ENCODE measurements at regions not wholly inside any gene's neighbourhood (a gene's known extent, or its start where the extent isn't known, plus 50 kb on each side); places are given as distances from the start of the nearest gene placed in this dataset.

GRCh38 chr2:48229063-48229462, 85.4 kb upstream of the FOXN2 start:
- TF ChIP-seq POLR2A (IDR thresholded peaks at IDR 0.05), result no peak
- TF ChIP-seq, protein P1, sequence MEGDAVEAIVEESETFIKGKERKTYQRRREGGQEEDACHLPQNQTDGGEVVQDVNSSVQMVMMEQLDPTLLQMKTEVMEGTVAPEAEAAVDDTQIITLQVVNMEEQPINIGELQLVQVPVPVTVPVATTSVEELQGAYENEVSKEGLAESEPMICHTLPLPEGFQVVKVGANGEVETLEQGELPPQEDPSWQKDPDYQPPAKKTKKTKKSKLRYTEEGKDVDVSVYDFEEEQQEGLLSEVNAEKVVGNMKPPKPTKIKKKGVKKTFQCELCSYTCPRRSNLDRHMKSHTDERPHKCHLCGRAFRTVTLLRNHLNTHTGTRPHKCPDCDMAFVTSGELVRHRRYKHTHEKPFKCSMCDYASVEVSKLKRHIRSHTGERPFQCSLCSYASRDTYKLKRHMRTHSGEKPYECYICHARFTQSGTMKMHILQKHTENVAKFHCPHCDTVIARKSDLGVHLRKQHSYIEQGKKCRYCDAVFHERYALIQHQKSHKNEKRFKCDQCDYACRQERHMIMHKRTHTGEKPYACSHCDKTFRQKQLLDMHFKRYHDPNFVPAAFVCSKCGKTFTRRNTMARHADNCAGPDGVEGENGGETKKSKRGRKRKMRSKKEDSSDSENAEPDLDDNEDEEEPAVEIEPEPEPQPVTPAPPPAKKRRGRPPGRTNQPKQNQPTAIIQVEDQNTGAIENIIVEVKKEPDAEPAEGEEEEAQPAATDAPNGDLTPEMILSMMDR (IDR thresholded peaks at IDR 0.05), result no peak

Data from right lobe of liver (tissue), 4 donors.